H1 (cell line): ENCODE measurements at regions not wholly inside any gene's neighbourhood (a gene's known extent, or its start where the extent isn't known, plus 50 kb on each side); places are given as distances from the start of the nearest gene placed in this dataset.

Experiments
- CTCF ChIA-PET: fragments of 300-600 bp; sonication (Branson Sonifier 250); formaldehyde crosslinking; loops from one replicate; lab custom pipeline; 2021; ENCODE audit not compliant: partially characterized antibody; lab: Charles Lee
- POLR2A ChIA-PET: fragments of 300-600 bp; sonication (Branson Sonifier 250); formaldehyde crosslinking; loops from one replicate; lab custom pipeline; 2021; ENCODE audit warnings: inconsistent platforms; ENCODE audit not compliant: partially characterized antibody; lab: Charles Lee
- DNase-seq, 2 experiments: peaks; one replicate each; pipeline versions ENCODE4 v3.0.0 to v3.0.0-alpha.2; 2010 to 2022; ENCODE audit warnings: low spot score in 2 of 2, low read depth in 1 of 2, mixed read lengths in 1 of 2
- FAIRE-seq: peaks from 2 replicates; lab custom pipeline; 2011; peaks lifted over from hg19 to GRCh38; lab: Jason Lieb, UNC
- H2AFZ ChIP-seq: 2 replicates; pipeline ENCODE4 v1.8.1; 2012; ENCODE audit warnings: low read length, inconsistent platforms
- H2AK5ac ChIP-seq: 2 replicates; pipeline ENCODE4 v1.6.1; 2013; ENCODE audit warnings: low read depth, low read length
- H2BK120ac ChIP-seq: replicated peaks from 2 replicates; pipeline ENCODE3; 2013; ENCODE audit warnings: low read depth, low read length, inconsistent platforms
- H2BK12ac ChIP-seq: 2 replicates; pipeline ENCODE4 v1.6.1; 2013; ENCODE audit warnings: low read depth, low read length
- H2BK15ac ChIP-seq: 2 replicates; pipeline ENCODE4 v1.6.1; 2013; ENCODE audit warnings: low read length
- H2BK20ac ChIP-seq: 2 replicates; pipeline ENCODE4 v1.6.1; 2013; ENCODE audit warnings: low read length
- H2BK5ac ChIP-seq: 2 replicates; pipeline ENCODE4 v1.6.1; 2013; ENCODE audit warnings: low read depth, low read length
- H3K14ac ChIP-seq: 2 replicates; pipeline ENCODE4 v1.6.1; 2013; ENCODE audit warnings: inconsistent platforms; ENCODE audit not compliant: insufficient read length
- H3K18ac ChIP-seq: 2 replicates; pipeline ENCODE4 v1.6.1; 2013; ENCODE audit warnings: low read length; ENCODE audit errors: extremely low read depth
- H3K23ac ChIP-seq: 2 replicates; pipeline ENCODE4 v1.6.1; 2013; ENCODE audit warnings: inconsistent platforms; ENCODE audit not compliant: insufficient read length
- H3K23me2 ChIP-seq: 2 replicates; pipeline ENCODE4 v1.6.1; 2013; ENCODE audit warnings: low read depth, low read length
- H3K27ac ChIP-seq: 2 replicates; pipeline ENCODE4 v1.6.1; 2011; ENCODE audit warnings: low read depth, low read length, inconsistent platforms
- H3K27me3 ChIP-seq, 4 experiments: replicated peaks in 1 of 4; 1 replicate in 1 of 4; 2 replicates in 3 of 4; pipeline versions ENCODE4 v1.6.1 to v1.8.1; 2011 to 2013; ENCODE audit warnings: low read length in 3 of 4, mild to moderate bottlenecking in 3 of 4, inconsistent platforms in 2 of 4, mixed read lengths in 2 of 4, moderate library complexity in 1 of 4; ENCODE audit not compliant: control insufficient read depth in 3 of 4, insufficient read depth in 3 of 4; ENCODE audit errors: extremely low read depth in 1 of 4
- H3K36me3 ChIP-seq, 4 experiments: 2 replicates each; pipeline versions ENCODE4 v1.6.1 to v1.8.1; 2011 to 2013; ENCODE audit warnings: mild to moderate bottlenecking in 4 of 4, low read length in 3 of 4, moderate library complexity in 2 of 4, control low read depth in 1 of 4, inconsistent platforms in 1 of 4; ENCODE audit not compliant: insufficient read depth in 4 of 4, control insufficient read depth in 2 of 4
- H3K4ac ChIP-seq: replicated peaks from 2 replicates; pipeline ENCODE3; 2013; ENCODE audit warnings: low read length, low read depth, mixed read lengths, inconsistent platforms; ENCODE audit not compliant: insufficient read length
- H3K4me1 ChIP-seq, 4 experiments: replicated peaks in 1 of 4; 1 replicate in 1 of 4; 2 replicates in 3 of 4; pipeline versions ENCODE4 v1.6.1 to v1.8.1; 2011 to 2013; ENCODE audit warnings: low read length in 3 of 4, inconsistent platforms in 2 of 4, mixed read lengths in 1 of 4; ENCODE audit not compliant: insufficient read depth in 4 of 4, control insufficient read depth in 3 of 4
- H3K4me2 ChIP-seq, 2 experiments: 2 replicates each; pipeline versions ENCODE4 v1.6.1 to v1.8.1; 2011 to 2013; ENCODE audit warnings: low read depth in 2 of 2, low read length in 2 of 2, control low read depth in 1 of 2, inconsistent platforms in 1 of 2, mild to moderate bottlenecking in 1 of 2; ENCODE audit not compliant: insufficient read depth in 1 of 2
- H3K4me3 ChIP-seq, 4 experiments: fragments of 200-600, 300-600 bp in 1 of 4; sonication (generic), shearing (Covaris generic), sonication (Bioruptor Twin) in 1 of 4; 2 replicates each; pipeline versions ENCODE4 v1.5.1 to v1.8.1; 2011 to 2016; ENCODE audit warnings: low read length in 4 of 4, low read depth in 3 of 4, control low read depth in 2 of 4, inconsistent platforms in 2 of 4, mild to moderate bottlenecking in 2 of 4, mixed read lengths in 1 of 4, moderate library complexity in 1 of 4; ENCODE audit not compliant: insufficient read depth in 2 of 4; ENCODE audit errors: extremely low read depth in 1 of 4
- H3K56ac ChIP-seq: replicated peaks from 2 replicates; pipeline ENCODE3; 2013; ENCODE audit warnings: low read depth, mild to moderate bottlenecking, mixed read lengths, low read length, inconsistent platforms; ENCODE audit not compliant: insufficient read length
- H3K79me1 ChIP-seq: 2 replicates; pipeline ENCODE4 v1.6.1; 2013; ENCODE audit warnings: low read depth, low read length, control low read depth
- H3K79me2 ChIP-seq, 2 experiments: 2 replicates each; pipeline versions ENCODE4 v1.6.1 to v1.8.1; 2012 to 2013; ENCODE audit warnings: low read length in 2 of 2, mild to moderate bottlenecking in 2 of 2, inconsistent platforms in 1 of 2; ENCODE audit not compliant: insufficient read depth in 2 of 2, control insufficient read depth in 1 of 2
- H3K9ac ChIP-seq, 4 experiments: replicated peaks in 1 of 4; 1 replicate in 1 of 4; 2 replicates in 3 of 4; pipeline versions ENCODE4 v1.6.1 to v1.8.1; 2011 to 2013; ENCODE audit warnings: low read depth in 3 of 4, low read length in 3 of 4, control low read depth in 2 of 4, mild to moderate bottlenecking in 2 of 4, moderate library complexity in 2 of 4, inconsistent platforms in 1 of 4; ENCODE audit errors: extremely low read depth in 1 of 4
- H3K9me3 ChIP-seq, 2 experiments: 2 replicates each; pipeline versions ENCODE4 v1.6.1 to v1.8.1; 2012 to 2013; ENCODE audit warnings: mild to moderate bottlenecking in 2 of 2, moderate library complexity in 2 of 2, control low read depth in 1 of 2, inconsistent platforms in 1 of 2, low read depth in 1 of 2, low read length in 1 of 2, mixed read lengths in 1 of 2; ENCODE audit not compliant: insufficient read depth in 2 of 2
- H4K20me1 ChIP-seq, 2 experiments: replicated peaks in 1 of 2; 2 replicates each; pipeline versions ENCODE3 to v1.8.1; 2011 to 2013; ENCODE audit warnings: inconsistent platforms in 2 of 2, low read length in 2 of 2, mild to moderate bottlenecking in 1 of 2; ENCODE audit not compliant: insufficient read depth in 2 of 2, control insufficient read depth in 1 of 2
- H4K5ac ChIP-seq: 2 replicates; pipeline ENCODE4 v1.6.1; 2013; ENCODE audit warnings: low read length, low read depth, mixed read lengths, inconsistent platforms; ENCODE audit not compliant: insufficient read length
- H4K8ac ChIP-seq: 2 replicates; pipeline ENCODE4 v1.8.0; 2013; ENCODE audit warnings: mild to moderate bottlenecking, moderate library complexity, low read length, inconsistent platforms; ENCODE audit not compliant: insufficient read depth; ENCODE audit errors: extremely low read depth
- H4K91ac ChIP-seq: replicated peaks from 2 replicates; pipeline ENCODE3; 2013; ENCODE audit warnings: low read length, mixed read lengths, inconsistent platforms; ENCODE audit not compliant: insufficient read length
- BACH1 ChIP-seq: IDR thresholded peaks from 2 replicates; pipeline ENCODE4 v1.6.1; 2012; ENCODE audit warnings: low read length, improper control_type of control experiment
- SP2 ChIP-seq: IDR thresholded peaks from 2 replicates; pipeline ENCODE4 v1.6.1; 2012; ENCODE audit warnings: mild to moderate bottlenecking, low read length, inconsistent platforms
- SRF ChIP-seq: IDR thresholded peaks from 2 replicates; pipeline ENCODE4 v1.6.1; 2011; ENCODE audit warnings: mild to moderate bottlenecking, low read depth, low read length, moderate library complexity
- TAF1 ChIP-seq: IDR thresholded peaks from 2 replicates; pipeline ENCODE4 v1.6.1; 2011; ENCODE audit warnings: mild to moderate bottlenecking, low read depth, low read length
- TCF12 ChIP-seq: IDR thresholded peaks from 2 replicates; pipeline ENCODE4 v1.6.1; 2011; ENCODE audit warnings: low read depth, mild to moderate bottlenecking, low read length
- WGBS, 2 experiments: shearing (Covaris generic) in 1 of 2; methylation state at CpG; one replicate each; pipeline versions ENCODE4 v1.1.6 to v1.1.7; 2013 to 2015; ENCODE audit warnings: low lambda C conversion rate in 2 of 2, mixed read lengths in 2 of 2, inconsistent platforms in 1 of 2, low coverage in 1 of 2, missing lambda C conversion rate in 1 of 2; ENCODE audit not compliant: insufficient replicate concordance in 2 of 2, insufficient coverage in 1 of 2, insufficient read length in 1 of 2; ENCODE audit errors: extremely low coverage in 1 of 2, missing lambda C conversion rate in 1 of 2; 5-methylcytosine and 5-hydroxymethylcytosine counted together
- TF ChIP-seq, protein P1 (sequence below): IDR thresholded peaks from 2 replicates; pipeline ENCODE4 v1.6.1; 2012; ENCODE audit warnings: low read length, inconsistent platforms

DNA sequence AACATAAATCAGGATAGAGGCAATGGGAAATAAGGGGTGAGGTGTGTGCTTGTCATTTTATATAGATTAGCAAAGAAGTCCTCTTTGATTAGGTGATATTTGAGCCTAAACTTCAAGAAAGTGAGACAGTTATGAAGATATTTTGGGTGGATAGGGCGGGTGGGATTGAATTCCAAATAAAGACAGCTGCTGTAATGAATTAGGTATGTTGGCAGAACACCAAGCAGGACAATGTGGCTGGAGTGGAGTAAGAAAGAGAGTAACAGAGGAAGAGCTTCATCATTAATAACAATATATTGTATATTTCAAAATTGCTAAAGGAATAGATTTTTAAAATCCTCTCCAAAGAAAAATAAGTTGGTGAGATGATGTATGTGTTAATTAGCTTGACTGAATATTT, 91.0 kb upstream of the CENPE start:
- no peak overlapping the region for H3K4me3 ChIP-seq
- no peak overlapping the region for H3K4me2 ChIP-seq
- no peaks in the 10 kb centered on the region for H3K79me2 ChIP-seq
- DNase-seq, result no peak
- H2BK12ac ChIP-seq, result no peak overlapping the region
- H3K14ac ChIP-seq, result no peak overlapping the region
- H3K27ac ChIP-seq, result no peak overlapping the region
- H2AFZ ChIP-seq, result no peak overlapping the region
- no peak overlapping the region for H4K8ac ChIP-seq
- no peak overlapping the region for H3K9ac ChIP-seq
- no peak overlapping the region for H4K91ac ChIP-seq
- no peaks in the 10 kb centered on the region for H3K23me2 ChIP-seq
- 95% methylated on average over 1 of the region's 1 CpG; no CpG with 5 or more reads in 1 of the 2 experiments for WGBS, 2 experiments
- H3K4ac ChIP-seq, result no peak overlapping the region
- no peak overlapping the region for H2BK120ac ChIP-seq
- H2BK15ac ChIP-seq, result no peak overlapping the region
- no peak overlapping the region for H4K5ac ChIP-seq
- no peak overlapping the region for H3K56ac ChIP-seq
- no peak overlapping the region for H2AK5ac ChIP-seq
- H4K20me1 ChIP-seq, result no peaks in the 10 kb centered on the region
- no peak for TF ChIP-seq TCF12
- no peak for TF ChIP-seq SP2
- TF ChIP-seq BACH1, result no peak
- TF ChIP-seq TAF1, result no peak
- TF ChIP-seq, protein P1, sequence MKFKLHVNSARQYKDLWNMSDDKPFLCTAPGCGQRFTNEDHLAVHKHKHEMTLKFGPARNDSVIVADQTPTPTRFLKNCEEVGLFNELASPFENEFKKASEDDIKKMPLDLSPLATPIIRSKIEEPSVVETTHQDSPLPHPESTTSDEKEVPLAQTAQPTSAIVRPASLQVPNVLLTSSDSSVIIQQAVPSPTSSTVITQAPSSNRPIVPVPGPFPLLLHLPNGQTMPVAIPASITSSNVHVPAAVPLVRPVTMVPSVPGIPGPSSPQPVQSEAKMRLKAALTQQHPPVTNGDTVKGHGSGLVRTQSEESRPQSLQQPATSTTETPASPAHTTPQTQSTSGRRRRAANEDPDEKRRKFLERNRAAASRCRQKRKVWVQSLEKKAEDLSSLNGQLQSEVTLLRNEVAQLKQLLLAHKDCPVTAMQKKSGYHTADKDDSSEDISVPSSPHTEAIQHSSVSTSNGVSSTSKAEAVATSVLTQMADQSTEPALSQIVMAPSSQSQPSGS, result no peak
- no peak for TF ChIP-seq SRF
- no peaks in the 10 kb centered on the region for H3K27me3 ChIP-seq
- no peaks in the 10 kb centered on the region for H3K79me1 ChIP-seq
- FAIRE-seq, result no peak
- peaks cover 8 to 11% of the 10 kb centered on the region in 2 experiments; a peak in 1 of 4 replicates for H3K9me3 ChIP-seq
- no peak overlapping the region for H3K18ac ChIP-seq
- no peak overlapping the region for H3K23ac ChIP-seq
- no peak overlapping the region for H2BK5ac ChIP-seq
- H3K36me3 ChIP-seq, result no peaks in the 10 kb centered on the region; a peak in 1 of 8 replicates
- ChIA-PET POLR2A (no interaction called here), CTCF (interaction anchor here (1.0 kb wide), 1 partner anchor 11 kb away, joined by 3 read pairs; no protein-coding TSS in a partner anchor)
- no peaks in the 10 kb centered on the region for H3K4me1 ChIP-seq
- H2BK20ac ChIP-seq, result no peak overlapping the region
